HL-60 (cell line): ENCODE measurements at regions not wholly inside any gene's neighbourhood (a gene's known extent, or its start where the extent isn't known, plus 50 kb on each side); places are given as distances from the start of the nearest gene placed in this dataset.

Experiments
- CTCF ChIP-seq: IDR thresholded peaks from one replicate; pipeline ENCODE4 v1.5.1; 2011; ENCODE audit warnings: low read length, control low read depth, inconsistent platforms; ENCODE audit not compliant: insufficient read depth
- GABPA ChIP-seq: IDR thresholded peaks from 2 replicates; pipeline ENCODE4 v1.6.1; 2012; ENCODE audit warnings: low read depth
- POLR2AphosphoS5 ChIP-seq: IDR thresholded peaks from 2 replicates; pipeline ENCODE4 v1.6.1; 2012; ENCODE audit warnings: low read depth

GRCh38 chr15:81485806-81486205, 111.8 kb upstream of the TMC3 start:
- TF ChIP-seq CTCF (no peak), POLR2AphosphoS5 (no peak), GABPA (no peak)
